ENCODE measurements at regions not wholly inside any gene's neighbourhood (a gene's known extent, or its start where the extent isn't known, plus 50 kb on each side); places are given as distances from the start of the nearest gene placed in this dataset.

GRCh38 chr5:58403822-58404433 lies 56.0 kb downstream of the PLK2 start:
- DNase-seq: no peak

GRCh38 chr5:58401701-58402100 lies 58.2 kb downstream of the PLK2 start:
- no peak for DNase-seq

- no peak for DNase-seq
These were observed 59.1 kb downstream of the PLK2 start for GRCh38 chr5:58400737-58401136.

GRCh38 chr5:58399951-58400350 lies 59.9 kb downstream of the PLK2 start:
- DNase-seq: no peak

GRCh38 chr5:58394339-58394738 lies 65.5 kb downstream of the PLK2 start:
- no peak for DNase-seq

- DNase-seq: no peak
These were observed 66.2 kb downstream of the PLK2 start for GRCh38 chr5:58393716-58394115.

GRCh38 chr5:58392496-58392895 lies 67.4 kb downstream of the PLK2 start:
- no peak for DNase-seq

- DNase-seq: no peak
These were observed 76.4 kb downstream of the PLK2 start for GRCh38 chr5:58383448-58383847.

GRCh38 chr5:58382131-58382534 lies 77.8 kb downstream of the PLK2 start:
- no peak for DNase-seq

- DNase-seq: no peak
These were observed 78.3 kb downstream of the PLK2 start for GRCh38 chr5:58381566-58381965.

- no peak for DNase-seq
These were observed 79.2 kb downstream of the PLK2 start for GRCh38 chr5:58380655-58381054.

- no peak for DNase-seq
These were observed 81.1 kb downstream of the PLK2 start for GRCh38 chr5:58378613-58379390.

GRCh38 chr5:58370606-58371005 lies 89.3 kb downstream of the PLK2 start:
- no peak for DNase-seq

GRCh38 chr5:58369513-58370190 lies 90.2 kb downstream of the PLK2 start:
- DNase-seq: no peak

- no peak for DNase-seq
These were observed 93.4 kb downstream of the PLK2 start for GRCh38 chr5:58366461-58366860.

GRCh38 chr5:58365791-58366190 lies 94.1 kb downstream of the PLK2 start:
- DNase-seq: no peak

GRCh38 chr5:58363461-58364249 lies 96.2 kb downstream of the PLK2 start:
- DNase-seq: no peak

GRCh38 chr5:58362135-58362534 lies 97.8 kb downstream of the PLK2 start:
- no peak for DNase-seq

GRCh38 chr5:58360794-58361193 lies 99.1 kb downstream of the PLK2 start:
- DNase-seq: no peak

GRCh38 chr5:58359981-58360380 lies 99.9 kb downstream of the PLK2 start:
- DNase-seq: no peak

- DNase-seq: no peak
These were observed 101.2 kb downstream of the PLK2 start for GRCh38 chr5:58358501-58359178.

GRCh38 chr5:58357799-58358500 lies 101.9 kb downstream of the PLK2 start:
- no peak for DNase-seq

All from CD4-positive, alpha-beta T cell treated with Interleukin-10 for 1 hour (primary cell).